MM.1S (cell line): ENCODE measurements at regions not wholly inside any gene's neighbourhood (a gene's known extent, or its start where the extent isn't known, plus 50 kb on each side); places are given as distances from the start of the nearest gene placed in this dataset.

Experiments used
- CTCF ChIP-seq: fragments of 300-600 bp; sonication (generic); IDR thresholded peaks from 2 replicates; pipeline ENCODE4 v1.5.1; 2016; ENCODE audit warnings: antibody characterized with exemption, low read length, mixed read lengths
- EZH2 ChIP-seq: fragments of 300-600 bp; sonication (generic); optimal IDR thresholded peaks from 2 replicates; pipeline ENCODE3; 2017; ENCODE audit warnings: low read depth, mild to moderate bottlenecking, antibody characterized with exemption, low read length, mixed read lengths
- EZH2phosphoT487 ChIP-seq: fragments of 300-600 bp; sonication (generic); IDR thresholded peaks from 2 replicates; pipeline ENCODE4 v1.6.1; 2018; ENCODE audit warnings: antibody characterized with exemption, low read length

- no peak for TF ChIP-seq CTCF
- TF ChIP-seq EZH2: no peak
- no peak for TF ChIP-seq EZH2phosphoT487
Measured at GRCh38 chr12:93109551-93110203, 180.6 kb upstream of the EEA1 start.
